ENCODE measurements at regions not wholly inside any gene's neighbourhood (a gene's known extent, or its start where the extent isn't known, plus 50 kb on each side); places are given as distances from the start of the nearest gene placed in this dataset.

DNA sequence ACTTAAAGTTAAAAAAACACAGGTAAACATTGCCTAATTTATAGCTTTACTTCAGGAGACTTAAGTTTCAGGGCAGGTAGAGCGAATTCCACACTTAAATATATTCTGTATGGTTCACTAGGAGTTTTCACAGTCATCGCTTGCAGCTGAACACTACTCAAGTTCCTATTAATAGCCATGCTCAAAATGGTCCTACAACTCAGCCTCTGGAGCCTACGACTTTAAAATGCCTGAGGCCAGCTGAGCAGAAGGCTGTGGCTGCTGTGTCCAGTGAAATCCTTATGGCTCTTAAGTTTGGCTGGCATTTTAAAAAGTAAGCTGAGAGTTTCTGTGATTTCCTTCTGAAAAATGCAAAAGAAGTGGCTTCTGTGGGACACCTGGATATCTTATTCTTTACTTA lies 105.4 kb upstream of the GLI3 start:
- TF ChIP-seq CTCF (IDR thresholded peaks at IDR 0.05) (no peak), POLR2A (IDR thresholded peaks at IDR 0.05) (no peak)

All from body of pancreas (tissue), 4 donors.